Mesenchymal stem cell (in vitro differentiated cells and primary cell): ENCODE measurements at regions not wholly inside any gene's neighbourhood (a gene's known extent, or its start where the extent isn't known, plus 50 kb on each side); places are given as distances from the start of the nearest gene placed in this dataset.

Experiments used
- DNase-seq: peaks from one replicate; pipeline ENCODE4 v3.0.0-alpha.2; 2013
- H2AFZ ChIP-seq: one replicate; pipeline ENCODE4 v1.6.1; 2013; ENCODE audit warnings: low read depth, mild to moderate bottlenecking, control low read depth, inconsistent platforms, low read length, moderate library complexity
- H2AK5ac ChIP-seq: 2 replicates; pipeline ENCODE4 v1.6.1; 2013; ENCODE audit warnings: low read length, moderate library complexity, mild to moderate bottlenecking, inconsistent platforms; ENCODE audit not compliant: severe bottlenecking
- H2BK120ac ChIP-seq: one replicate; pipeline ENCODE4 v1.6.1; 2013; ENCODE audit warnings: low read depth, mild to moderate bottlenecking, inconsistent platforms, low read length, moderate library complexity
- H2BK12ac ChIP-seq, 2 experiments: one replicate each; pipeline ENCODE4 v1.6.1; 2013; ENCODE audit warnings: inconsistent platforms in 2 of 2, low read length in 2 of 2, mild to moderate bottlenecking in 2 of 2, moderate library complexity in 2 of 2, control low read depth in 1 of 2
- H2BK15ac ChIP-seq: one replicate; pipeline ENCODE4 v1.6.1; 2013; ENCODE audit warnings: mild to moderate bottlenecking, low read depth, inconsistent platforms; ENCODE audit not compliant: poor library complexity, severe bottlenecking
- H2BK5ac ChIP-seq: 2 replicates; pipeline ENCODE4 v1.6.1; 2013; ENCODE audit warnings: low read depth, mild to moderate bottlenecking, low read length, control low read depth, inconsistent platforms; ENCODE audit not compliant: poor library complexity, severe bottlenecking
- H3K14ac ChIP-seq, 2 experiments: one replicate each; pipeline ENCODE4 v1.6.1; 2013; ENCODE audit warnings: inconsistent platforms in 2 of 2, low read length in 2 of 2, control low read depth in 1 of 2, mild to moderate bottlenecking in 1 of 2, moderate library complexity in 1 of 2
- H3K18ac ChIP-seq, 2 experiments: one replicate each; pipeline ENCODE4 v1.6.1; 2013; ENCODE audit warnings: inconsistent platforms in 2 of 2, low read length in 2 of 2, control low read depth in 1 of 2, low read depth in 1 of 2, mild to moderate bottlenecking in 1 of 2
- H3K23ac ChIP-seq, 2 experiments: one replicate each; pipeline ENCODE4 v1.6.1; 2013; ENCODE audit warnings: inconsistent platforms in 2 of 2, low read length in 2 of 2, mild to moderate bottlenecking in 2 of 2, moderate library complexity in 2 of 2, control low read depth in 1 of 2
- H3K27ac ChIP-seq: 2 replicates; pipeline ENCODE4 v1.5.1; 2013; ENCODE audit warnings: mild to moderate bottlenecking, moderate library complexity, low read length, control low read depth, inconsistent platforms; ENCODE audit not compliant: poor library complexity, severe bottlenecking
- H3K27me3 ChIP-seq, 2 experiments: 2 replicates each; pipeline versions ENCODE4 v1.6.1 to v1.7.0; 2013; ENCODE audit warnings: low read length in 2 of 2, mild to moderate bottlenecking in 2 of 2, moderate library complexity in 2 of 2, control low read depth in 1 of 2, inconsistent platforms in 1 of 2; ENCODE audit not compliant: control insufficient read depth in 1 of 2, insufficient read depth in 1 of 2
- H3K36me3 ChIP-seq, 2 experiments: 2 replicates each; pipeline versions ENCODE4 v1.6.1 to v1.7.0; 2013; ENCODE audit warnings: low read length in 2 of 2, control low read depth in 1 of 2, inconsistent platforms in 1 of 2, low read depth in 1 of 2, mild to moderate bottlenecking in 1 of 2; ENCODE audit not compliant: insufficient read depth in 2 of 2, control insufficient read depth in 1 of 2
- H3K4ac ChIP-seq, 2 experiments: one replicate each; pipeline ENCODE4 v1.6.1; 2013; ENCODE audit warnings: inconsistent platforms in 2 of 2, low read length in 2 of 2, mild to moderate bottlenecking in 2 of 2, moderate library complexity in 2 of 2, control low read depth in 1 of 2, low read depth in 1 of 2
- H3K4me1 ChIP-seq: 2 replicates; pipeline ENCODE4 v1.6.1; 2013; ENCODE audit warnings: low read depth, low read length, control low read depth; ENCODE audit not compliant: control insufficient read depth, insufficient read depth
- H3K4me2 ChIP-seq: 2 replicates; pipeline ENCODE4 v1.6.1; 2013; ENCODE audit warnings: low read length, mild to moderate bottlenecking, inconsistent platforms; ENCODE audit not compliant: poor library complexity, severe bottlenecking
- H3K4me3 ChIP-seq, 2 experiments: 2 replicates each; pipeline versions ENCODE4 v1.5.1 to v1.7.0; 2013; ENCODE audit warnings: low read length in 2 of 2, mild to moderate bottlenecking in 2 of 2, control low read depth in 1 of 2, low read depth in 1 of 2; ENCODE audit not compliant: insufficient read depth in 1 of 2
- H3K79me1 ChIP-seq: replicated peaks from 2 replicates; pipeline ENCODE4 v1.6.1; 2013; ENCODE audit warnings: mild to moderate bottlenecking, control low read depth, low read length, inconsistent platforms; ENCODE audit not compliant: poor library complexity, severe bottlenecking
- H3K9ac ChIP-seq: 2 replicates; pipeline ENCODE4 v1.7.0; 2013; ENCODE audit warnings: mild to moderate bottlenecking, low read length, moderate library complexity
- H3K9me3 ChIP-seq: 2 replicates; pipeline ENCODE4 v1.7.0; 2013; ENCODE audit warnings: mild to moderate bottlenecking, low read length; ENCODE audit not compliant: control insufficient read depth
- H4K8ac ChIP-seq: one replicate; pipeline ENCODE4 v1.6.1; 2013; ENCODE audit warnings: inconsistent platforms, mild to moderate bottlenecking, low read length, moderate library complexity
- H4K91ac ChIP-seq: one replicate; pipeline ENCODE4 v1.6.1; 2013; ENCODE audit warnings: mild to moderate bottlenecking, low read length, inconsistent platforms
- WGBS: methylation state at CpG from one replicate; pipeline ENCODE4 v1.1.7; 2013; ENCODE audit warnings: mixed read lengths; 5-methylcytosine and 5-hydroxymethylcytosine counted together

GRCh38 chr6:25130518-25130917, 148.7 kb upstream of the CARMIL1 start:
- Histone ChIP-seq H3K4ac (no peak overlapping the region), H3K9me3 (peaks cover 14% of the 10 kb centered on the region), H3K23ac (no peak overlapping the region), H2BK12ac (no peak overlapping the region), H3K27ac (no peak overlapping the region), H3K14ac (no peak overlapping the region), H2AK5ac (no peak overlapping the region), H3K79me1 (no peaks in the 10 kb centered on the region), H2AFZ (no peak overlapping the region), H3K4me1 (no peaks in the 10 kb centered on the region), H2BK120ac (no peak overlapping the region), H3K9ac (no peak overlapping the region), H4K8ac (no peak overlapping the region), H3K4me3 (no peak overlapping the region), H3K36me3 (peaks cover 0 to 46% of the 10 kb centered on the region in 2 experiments), H2BK15ac (no peak overlapping the region), H3K4me2 (no peak overlapping the region), H4K91ac (no peak overlapping the region), H3K27me3 (no peaks in the 10 kb centered on the region), H3K18ac (no peak overlapping the region), H2BK5ac (no peak overlapping the region)
- 57% methylated on average over 1 of the region's 2 CpGs for WGBS
- DNase-seq: no peak

- no peak overlapping the region for H4K91ac ChIP-seq
- DNase-seq: no peak
- H3K4ac ChIP-seq: no peak overlapping the region
- H3K36me3 ChIP-seq: peaks cover 0 to 34% of the 10 kb centered on the region in 2 experiments
- H2AK5ac ChIP-seq: no peak overlapping the region
- no peak overlapping the region for H2BK5ac ChIP-seq
- no peak overlapping the region for H3K4me2 ChIP-seq
- H3K14ac ChIP-seq: no peak overlapping the region
- no peak overlapping the region for H3K18ac ChIP-seq
- WGBS: no CpG with 5 or more reads among the region's 1 CpG
- H3K9me3 ChIP-seq: peaks cover 14% of the 10 kb centered on the region
- no peak overlapping the region for H3K23ac ChIP-seq
- H3K79me1 ChIP-seq: no peaks in the 10 kb centered on the region
- no peak overlapping the region for H2BK12ac ChIP-seq
- no peaks in the 10 kb centered on the region for H3K4me1 ChIP-seq
- H3K4me3 ChIP-seq: no peak overlapping the region
- no peak overlapping the region for H3K27ac ChIP-seq
- H2BK120ac ChIP-seq: no peak overlapping the region
- H3K9ac ChIP-seq: no peak overlapping the region
- no peaks in the 10 kb centered on the region for H3K27me3 ChIP-seq
- no peak overlapping the region for H4K8ac ChIP-seq
- no peak overlapping the region for H2BK15ac ChIP-seq
- H2AFZ ChIP-seq: no peak overlapping the region
These were observed 146.2 kb upstream of the CARMIL1 start for GRCh38 chr6:25132934-25133333.

- WGBS: 40% methylated on average over 1 of the region's 1 CpG
- no peak overlapping the region for H3K4me2 ChIP-seq
- H3K27ac ChIP-seq: no peak overlapping the region
- H2AK5ac ChIP-seq: no peak overlapping the region
- peaks cover 0 to 30% of the 10 kb centered on the region in 2 experiments for H3K36me3 ChIP-seq
- peaks cover 14% of the 10 kb centered on the region for H3K9me3 ChIP-seq
- H2BK120ac ChIP-seq: no peak overlapping the region
- H2BK12ac ChIP-seq: no peak overlapping the region
- H3K14ac ChIP-seq: no peak overlapping the region
- no peak overlapping the region for H2BK5ac ChIP-seq
- H3K23ac ChIP-seq: no peak overlapping the region
- peak overlapping the region in 1 of 2 experiments; percentile 24 for H3K4me3 ChIP-seq
- H2AFZ ChIP-seq: no peak overlapping the region
- no peak overlapping the region for H2BK15ac ChIP-seq
- no peak overlapping the region for H3K4ac ChIP-seq
- DNase-seq: no peak
- H4K8ac ChIP-seq: no peak overlapping the region
- no peak overlapping the region for H4K91ac ChIP-seq
- H3K9ac ChIP-seq: no peak overlapping the region
- peaks cover 2% of the 10 kb centered on the region for H3K4me1 ChIP-seq
- no peaks in the 10 kb centered on the region for H3K79me1 ChIP-seq
- no peak overlapping the region for H3K18ac ChIP-seq
- no peaks in the 10 kb centered on the region for H3K27me3 ChIP-seq
These were observed 145.6 kb upstream of the CARMIL1 start for GRCh38 chr6:25133568-25133967.

- Histone ChIP-seq H3K4me2 (no peak overlapping the region), H2BK5ac (no peak overlapping the region), H2BK15ac (no peak overlapping the region), H4K91ac (no peak overlapping the region), H3K36me3 (peaks cover 0 to 22% of the 10 kb centered on the region in 2 experiments), H3K18ac (no peak overlapping the region), H3K23ac (no peak overlapping the region), H3K27ac (no peak overlapping the region), H3K4ac (no peak overlapping the region), H3K9ac (peak overlapping the region; percentile 95), H3K79me1 (no peaks in the 10 kb centered on the region), H2AK5ac (no peak overlapping the region), H3K14ac (no peak overlapping the region), H3K9me3 (peaks cover 14% of the 10 kb centered on the region), H2BK12ac (no peak overlapping the region), H4K8ac (no peak overlapping the region), H3K4me3 (peak overlapping the region in 1 of 2 experiments; percentile 79), H3K27me3 (no peaks in the 10 kb centered on the region), H3K4me1 (peaks cover 2% of the 10 kb centered on the region), H2BK120ac (no peak overlapping the region), H2AFZ (no peak overlapping the region)
- WGBS: 100% methylated on average over 2 of the region's 3 CpGs
- peak; percentile 21 for DNase-seq
These were observed 142.3 kb upstream of the CARMIL1 start for GRCh38 chr6:25136854-25137253.
